Gastroesophageal sphincter (tissue), 4 donors: ENCODE measurements at regions not wholly inside any gene's neighbourhood (a gene's known extent, or its start where the extent isn't known, plus 50 kb on each side); places are given as distances from the start of the nearest gene placed in this dataset.

ENCODE experiments used
- ATAC-seq: fragments of 150-250 bp; one replicate; pipeline ENCODE4 v1.9.1; 2016; ENCODE audit warnings: mild to moderate bottlenecking, moderate library complexity
- H3K27ac ChIP-seq, 4 donors: fragments of 200-600 bp; sonication (generic) in 3 of 4; 1 replicate in 3 of 4; 2 replicates in 1 of 4; pipeline ENCODE4 v1.5.1; 2016 to 2019
- H3K27me3 ChIP-seq: fragments of 200-600 bp; sonication (generic); one replicate; pipeline ENCODE4 v1.5.1; 2019
- H3K36me3 ChIP-seq, 2 donors: fragments of 200-600 bp; sonication (generic); one replicate each; pipeline ENCODE4 v1.5.1; 2019; ENCODE audit warnings: control low read depth in 1 of 2
- H3K4me1 ChIP-seq, 3 donors: fragments of 200-600 bp; sonication (generic); 1 replicate in 2 of 3; 2 replicates in 1 of 3; pipeline ENCODE4 v1.5.1; 2016 to 2019; ENCODE audit warnings: control low read depth in 2 of 3
- H3K4me3 ChIP-seq, 2 donors: fragments of 200-600 bp; sonication (generic); one replicate each; pipeline ENCODE4 v1.5.1; 2019; ENCODE audit warnings: mild to moderate bottlenecking in 1 of 2, moderate library complexity in 1 of 2
- H3K9me3 ChIP-seq, 3 donors: fragments of 200-600 bp; sonication (generic); one replicate each; pipeline ENCODE4 v1.5.1; 2017 to 2019; ENCODE audit warnings: control low read depth in 2 of 3
- EP300 ChIP-seq: sonication (generic); formaldehyde crosslinking; IDR thresholded peaks from one replicate; pipeline ENCODE4 v1.6.1; 2017; ENCODE audit warnings: antibody characterized with exemption, mild to moderate bottlenecking
- POLR2A ChIP-seq, 2 donors: fragments of 450-650 bp; IDR thresholded peaks; one replicate each; pipeline ENCODE4 v1.6.1; 2017; ENCODE audit warnings: antibody characterized with exemption in 2 of 2, mild to moderate bottlenecking in 2 of 2, moderate library complexity in 1 of 2
- POLR2AphosphoS5 ChIP-seq: sonication (generic); formaldehyde crosslinking; IDR thresholded peaks from one replicate; pipeline ENCODE4 v1.6.1; 2017; ENCODE audit warnings: antibody characterized with exemption
- WGBS, 2 donors: methylation state at CpG; one replicate each; pipeline ENCODE4 v1.1.5; 2018; ENCODE audit warnings: low coverage in 1 of 2; 5-methylcytosine and 5-hydroxymethylcytosine counted together
- TF ChIP-seq, protein P1 (sequence below), 4 experiments: fragments of 200-600 bp in 2 of 4; fragments of 450-650 bp in 2 of 4; sonication (generic) in 1 of 4; IDR thresholded peaks; one replicate each; pipeline ENCODE4 v1.5.1; 2017 to 2019; ENCODE audit warnings: antibody characterized with exemption in 4 of 4, mild to moderate bottlenecking in 2 of 4, moderate library complexity in 2 of 4

DNA sequence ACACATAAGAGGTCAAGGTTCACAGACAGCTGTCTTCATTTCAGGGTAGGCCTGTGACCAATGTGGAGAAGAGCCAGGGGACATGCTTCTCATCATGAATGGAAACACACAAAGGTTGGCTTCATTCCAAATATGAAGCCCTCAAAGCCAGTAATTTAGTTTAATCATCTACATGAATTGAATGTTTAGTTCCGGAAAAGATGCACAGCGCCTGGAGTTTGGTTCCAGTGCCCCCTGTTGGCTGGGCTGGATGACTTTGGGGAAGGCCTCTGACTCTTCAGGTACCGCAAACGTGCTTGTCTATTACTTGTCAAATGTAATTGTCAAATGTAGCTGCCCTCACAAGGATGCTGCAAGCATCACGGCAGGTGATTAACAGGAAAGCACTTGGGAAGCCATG lies 130.7 kb downstream of the ADRA2A start:
- Histone ChIP-seq H3K4me3 (no peak overlapping the region), H3K9me3 (no peaks in the 10 kb centered on the region), H3K27ac (no peak overlapping the region), H3K4me1 (no peaks in the 10 kb centered on the region), H3K36me3 (no peaks in the 10 kb centered on the region), H3K27me3 (peaks cover 19% of the 10 kb centered on the region)
- TF ChIP-seq POLR2A (IDR thresholded peaks at IDR 0.05) (no peak), POLR2AphosphoS5 (no peak), EP300 (no peak)
- TF ChIP-seq, protein P1, sequence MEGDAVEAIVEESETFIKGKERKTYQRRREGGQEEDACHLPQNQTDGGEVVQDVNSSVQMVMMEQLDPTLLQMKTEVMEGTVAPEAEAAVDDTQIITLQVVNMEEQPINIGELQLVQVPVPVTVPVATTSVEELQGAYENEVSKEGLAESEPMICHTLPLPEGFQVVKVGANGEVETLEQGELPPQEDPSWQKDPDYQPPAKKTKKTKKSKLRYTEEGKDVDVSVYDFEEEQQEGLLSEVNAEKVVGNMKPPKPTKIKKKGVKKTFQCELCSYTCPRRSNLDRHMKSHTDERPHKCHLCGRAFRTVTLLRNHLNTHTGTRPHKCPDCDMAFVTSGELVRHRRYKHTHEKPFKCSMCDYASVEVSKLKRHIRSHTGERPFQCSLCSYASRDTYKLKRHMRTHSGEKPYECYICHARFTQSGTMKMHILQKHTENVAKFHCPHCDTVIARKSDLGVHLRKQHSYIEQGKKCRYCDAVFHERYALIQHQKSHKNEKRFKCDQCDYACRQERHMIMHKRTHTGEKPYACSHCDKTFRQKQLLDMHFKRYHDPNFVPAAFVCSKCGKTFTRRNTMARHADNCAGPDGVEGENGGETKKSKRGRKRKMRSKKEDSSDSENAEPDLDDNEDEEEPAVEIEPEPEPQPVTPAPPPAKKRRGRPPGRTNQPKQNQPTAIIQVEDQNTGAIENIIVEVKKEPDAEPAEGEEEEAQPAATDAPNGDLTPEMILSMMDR (IDR thresholded peaks at IDR 0.05): no peak
- ATAC-seq: no peak
- WGBS, 2 donors: 60% methylated on average over 4 of the region's 5 CpGs; no CpG with 5 or more reads in 1 of the 2 donors

DNA sequence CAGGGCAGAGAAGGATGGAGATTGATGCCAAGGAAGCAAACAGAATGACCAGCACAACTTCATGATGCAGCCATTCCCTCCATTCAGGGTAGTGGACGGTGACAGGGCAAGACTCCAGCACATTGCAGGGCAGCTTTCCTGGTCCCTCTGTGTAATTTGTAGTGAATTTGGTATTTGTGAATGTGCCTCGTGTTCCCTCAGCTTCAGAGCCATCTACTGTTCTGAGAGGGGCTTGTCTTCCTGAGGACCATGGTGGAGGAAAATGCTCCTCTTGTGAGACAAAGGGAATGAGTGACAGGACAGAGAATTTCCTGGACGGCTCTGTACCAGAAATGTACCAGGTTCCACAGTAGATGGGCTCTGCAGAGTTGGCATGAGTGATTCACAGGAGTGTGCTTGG lies 132.1 kb downstream of the ADRA2A start:
- ATAC-seq: no peak
- Histone ChIP-seq H3K4me3 (no peak overlapping the region), H3K27ac (no peak overlapping the region), H3K9me3 (no peaks in the 10 kb centered on the region), H3K27me3 (peaks cover 19% of the 10 kb centered on the region), H3K4me1 (no peaks in the 10 kb centered on the region), H3K36me3 (no peaks in the 10 kb centered on the region)
- WGBS, 2 donors: 60 to 100% methylated on average over 1 of the region's 3 CpGs
- TF ChIP-seq EP300 (no peak), POLR2A (IDR thresholded peaks at IDR 0.05) (no peak), POLR2AphosphoS5 (no peak)
- TF ChIP-seq, protein P1 (IDR thresholded peaks at IDR 0.05): no peak

DNA sequence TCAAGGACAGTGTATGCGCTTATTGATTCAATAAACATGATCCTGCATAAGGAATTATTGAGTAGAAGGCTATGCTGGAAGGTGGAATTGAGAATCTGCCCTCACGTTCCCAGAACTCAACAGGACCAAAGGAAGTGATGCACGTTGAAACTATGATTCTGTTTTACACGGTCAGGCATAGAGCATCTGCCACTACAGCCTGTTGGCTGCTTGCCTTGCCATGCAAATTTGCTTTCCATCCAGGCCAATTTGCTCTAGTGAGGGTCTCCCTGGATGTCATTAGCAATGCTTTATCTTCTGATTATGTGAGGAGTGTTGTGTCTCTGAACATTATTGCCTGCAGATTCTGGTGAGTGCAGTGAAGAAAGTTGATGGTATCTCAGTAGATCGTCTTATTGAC lies 132.9 kb downstream of the ADRA2A start:
- H3K36me3 ChIP-seq: no peaks in the 10 kb centered on the region
- H3K27ac ChIP-seq: no peak overlapping the region
- peaks cover 19% of the 10 kb centered on the region for H3K27me3 ChIP-seq
- no peak overlapping the region for H3K4me3 ChIP-seq
- ATAC-seq: no peak
- H3K4me1 ChIP-seq: no peaks in the 10 kb centered on the region
- 36 to 70% methylated on average over 4 to 5 of the region's 5 CpGs for WGBS, 2 donors
- no peaks in the 10 kb centered on the region for H3K9me3 ChIP-seq
- TF ChIP-seq EP300: no peak
- no peak for TF ChIP-seq POLR2A (IDR thresholded peaks at IDR 0.05)
- TF ChIP-seq POLR2AphosphoS5: no peak
- TF ChIP-seq, protein P1 (IDR thresholded peaks at IDR 0.05): no peak

DNA sequence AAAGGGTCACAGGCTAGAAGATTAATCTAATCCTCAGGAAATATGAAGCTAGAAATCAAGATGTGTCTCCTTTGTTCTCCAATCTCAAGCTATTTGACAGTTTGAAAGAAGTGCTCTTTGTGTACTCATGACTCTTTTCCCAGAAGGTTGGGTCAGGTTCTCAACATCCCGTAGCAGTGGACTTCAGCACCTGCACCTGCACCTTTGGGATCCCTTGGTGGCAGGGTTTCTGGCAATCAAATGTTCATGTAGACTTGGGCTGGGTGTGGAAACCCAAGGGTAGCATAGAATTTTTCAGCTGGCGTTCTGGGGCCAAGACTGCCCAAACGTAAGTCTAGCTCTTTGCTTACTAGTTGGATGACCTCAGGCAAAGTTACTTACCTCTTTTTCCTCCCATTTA lies 134.4 kb downstream of the ADRA2A start:
- H3K36me3 ChIP-seq: no peaks in the 10 kb centered on the region
- TF ChIP-seq EP300 (no peak), POLR2A (IDR thresholded peaks at IDR 0.05) (no peak), POLR2AphosphoS5 (no peak)
- TF ChIP-seq, protein P1 (IDR thresholded peaks at IDR 0.05): no peak
- H3K27me3 ChIP-seq: peaks cover 19% of the 10 kb centered on the region
- no peaks in the 10 kb centered on the region for H3K4me1 ChIP-seq
- H3K27ac ChIP-seq: no peak overlapping the region
- 69 to 90% methylated on average over 2 to 3 of the region's 3 CpGs for WGBS, 2 donors
- no peaks in the 10 kb centered on the region for H3K9me3 ChIP-seq
- H3K4me3 ChIP-seq: no peak overlapping the region
- ATAC-seq: no peak

DNA sequence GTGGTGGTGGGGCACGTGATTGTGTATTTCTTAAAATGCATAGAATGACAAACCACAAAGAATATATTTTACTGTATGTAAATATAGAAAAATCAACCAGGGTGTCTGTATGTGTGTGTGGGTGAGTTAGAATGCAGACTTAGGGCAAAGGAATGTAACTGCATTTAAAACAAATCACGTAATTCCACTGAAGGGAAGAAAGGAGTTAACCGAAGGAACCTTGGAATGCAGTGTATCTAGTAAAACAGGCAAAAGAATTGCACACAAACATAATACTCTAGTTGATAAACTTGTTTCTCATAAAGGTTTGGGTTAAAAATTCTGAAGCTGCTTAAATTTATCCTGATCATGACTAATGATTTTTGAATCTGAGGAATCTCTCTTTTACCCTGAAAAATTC lies 134.9 kb downstream of the ADRA2A start:
- no peak overlapping the region for H3K4me3 ChIP-seq
- H3K36me3 ChIP-seq: no peaks in the 10 kb centered on the region
- peaks cover 19% of the 10 kb centered on the region for H3K27me3 ChIP-seq
- H3K27ac ChIP-seq: no peak overlapping the region
- WGBS, 2 donors: 63 to 65% methylated on average over 2 to 3 of the region's 3 CpGs
- no peak for TF ChIP-seq EP300
- TF ChIP-seq, protein P1 (IDR thresholded peaks at IDR 0.05): no peak
- TF ChIP-seq POLR2A (IDR thresholded peaks at IDR 0.05): no peak
- no peak for TF ChIP-seq POLR2AphosphoS5
- no peak for ATAC-seq
- no peaks in the 10 kb centered on the region for H3K4me1 ChIP-seq
- H3K9me3 ChIP-seq: no peaks in the 10 kb centered on the region
